ENCODE measurements at regions not wholly inside any gene's neighbourhood (a gene's known extent, or its start where the extent isn't known, plus 50 kb on each side); places are given as distances from the start of the nearest gene placed in this dataset.

DNA sequence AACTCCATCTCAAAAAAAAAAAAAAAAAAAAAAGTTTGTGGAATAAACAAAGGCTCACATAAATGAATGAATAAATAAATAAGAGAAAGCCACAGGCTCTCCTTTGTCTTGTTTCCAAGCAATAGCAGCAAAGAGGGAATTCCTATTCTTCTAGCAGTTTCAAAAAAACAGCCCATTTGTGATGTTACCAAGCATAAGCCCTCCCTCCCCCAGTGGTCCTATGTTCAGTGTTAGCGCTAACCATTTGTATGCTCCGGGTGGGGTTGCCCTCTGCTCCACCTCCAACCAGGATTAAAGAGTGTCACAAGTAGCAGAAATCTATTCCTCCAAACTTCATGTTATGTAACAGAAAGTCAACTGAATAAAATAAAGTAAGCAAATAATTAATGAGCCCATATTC, 1215.0 kb upstream of the TENM4 start:
- Histone ChIP-seq H3K36me3 (ENCODE audit: control insufficient read depth in 1 of 2, insufficient read depth in 2 of 2, low read length in 2 of 2) (no peaks in the 10 kb centered on the region), H3K4me1 (ENCODE audit: control insufficient read depth in 1 of 2, insufficient read depth in 2 of 2, low read length in 2 of 2) (no peaks in the 10 kb centered on the region), H3K9me3 (ENCODE audit: control insufficient read depth in 1 of 2, low read length in 2 of 2) (no peaks in the 10 kb centered on the region), H3K4me3 (ENCODE audit: low read depth in 1 of 2, low read length in 2 of 2) (no peak overlapping the region), H3K27me3 (ENCODE audit: low read depth, low read length) (no peaks in the 10 kb centered on the region), H3K27ac (ENCODE audit: low read length) (no peak overlapping the region)

DNA sequence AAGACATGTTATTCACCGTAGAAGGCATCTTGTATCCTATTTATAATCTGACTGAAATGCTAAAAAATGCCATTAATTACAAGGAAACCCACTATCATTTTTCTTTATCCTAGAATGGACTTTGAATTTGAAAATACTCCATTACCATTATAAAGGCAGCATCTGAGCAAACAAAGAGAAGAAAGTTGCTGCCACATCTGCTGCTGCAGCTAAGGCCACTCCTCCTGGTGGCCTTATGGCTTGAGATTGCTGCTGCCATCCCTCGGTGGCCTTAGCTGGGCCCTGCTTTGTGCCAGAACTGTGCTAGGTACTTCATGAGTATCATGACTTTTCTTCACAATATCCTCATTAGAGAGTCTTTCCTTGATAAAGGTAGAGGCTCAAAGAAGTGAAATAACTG, 1210.1 kb upstream of the TENM4 start:
- Histone ChIP-seq H3K27ac (ENCODE audit: low read length) (no peak overlapping the region), H3K36me3 (ENCODE audit: control insufficient read depth in 1 of 2, insufficient read depth in 2 of 2, low read length in 2 of 2) (no peaks in the 10 kb centered on the region), H3K4me3 (ENCODE audit: low read depth in 1 of 2, low read length in 2 of 2) (no peak overlapping the region), H3K9me3 (ENCODE audit: control insufficient read depth in 1 of 2, low read length in 2 of 2) (no peaks in the 10 kb centered on the region), H3K27me3 (ENCODE audit: low read depth, low read length) (no peaks in the 10 kb centered on the region), H3K4me1 (ENCODE audit: control insufficient read depth in 1 of 2, insufficient read depth in 2 of 2, low read length in 2 of 2) (no peaks in the 10 kb centered on the region)

DNA sequence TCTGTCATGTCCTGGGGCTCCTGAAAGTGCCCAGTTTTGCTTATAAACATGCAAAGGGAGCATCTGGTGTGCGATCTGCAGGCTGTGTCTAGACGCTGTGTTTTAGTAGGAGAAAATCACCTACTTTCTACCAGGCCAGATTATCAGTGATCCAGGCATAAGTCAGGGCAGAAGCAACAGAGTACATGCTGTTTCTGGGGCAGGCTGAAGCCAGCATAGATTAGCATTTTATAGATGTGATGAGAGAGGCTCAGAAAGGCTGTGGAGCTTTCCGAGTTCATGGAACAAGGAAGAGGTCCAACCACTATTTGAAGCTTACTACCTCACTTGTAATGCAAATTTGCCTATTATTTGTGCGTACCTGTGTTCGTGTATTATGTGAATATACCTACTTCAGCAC, 1208.4 kb upstream of the TENM4 start:
- Histone ChIP-seq H3K36me3 (ENCODE audit: control insufficient read depth in 1 of 2, insufficient read depth in 2 of 2, low read length in 2 of 2) (no peaks in the 10 kb centered on the region), H3K27ac (ENCODE audit: low read length) (no peak overlapping the region), H3K27me3 (ENCODE audit: low read depth, low read length) (no peaks in the 10 kb centered on the region), H3K9me3 (ENCODE audit: control insufficient read depth in 1 of 2, low read length in 2 of 2) (no peaks in the 10 kb centered on the region), H3K4me3 (ENCODE audit: low read depth in 1 of 2, low read length in 2 of 2) (no peak overlapping the region), H3K4me1 (ENCODE audit: control insufficient read depth in 1 of 2, insufficient read depth in 2 of 2, low read length in 2 of 2) (no peaks in the 10 kb centered on the region)

DNA sequence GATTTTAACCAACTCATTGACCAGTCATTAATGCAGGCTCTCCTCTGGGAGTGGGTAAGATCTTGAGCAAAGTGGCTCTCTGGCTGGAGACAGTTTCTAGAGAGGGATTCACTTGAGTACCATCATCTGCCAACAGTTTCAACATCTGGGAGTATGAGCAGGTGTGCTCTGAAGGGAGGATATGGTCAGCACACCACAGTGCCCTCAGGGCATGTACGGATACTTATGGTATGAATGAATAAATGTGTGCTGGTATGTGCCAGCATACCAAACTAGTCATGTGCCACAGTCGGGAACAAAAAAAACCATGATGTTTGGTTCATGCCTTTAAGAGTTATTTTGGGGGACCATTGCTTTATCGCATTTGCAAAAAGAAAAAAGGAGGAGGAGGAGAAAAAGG, 1197.5 kb upstream of the TENM4 start:
- Histone ChIP-seq H3K36me3 (ENCODE audit: control insufficient read depth in 1 of 2, insufficient read depth in 2 of 2, low read length in 2 of 2) (no peaks in the 10 kb centered on the region), H3K27ac (ENCODE audit: low read length) (no peak overlapping the region), H3K27me3 (ENCODE audit: low read depth, low read length) (no peaks in the 10 kb centered on the region), H3K4me3 (ENCODE audit: low read depth in 1 of 2, low read length in 2 of 2) (no peak overlapping the region), H3K9me3 (ENCODE audit: control insufficient read depth in 1 of 2, low read length in 2 of 2) (no peaks in the 10 kb centered on the region), H3K4me1 (ENCODE audit: control insufficient read depth in 1 of 2, insufficient read depth in 2 of 2, low read length in 2 of 2) (no peaks in the 10 kb centered on the region)

DNA sequence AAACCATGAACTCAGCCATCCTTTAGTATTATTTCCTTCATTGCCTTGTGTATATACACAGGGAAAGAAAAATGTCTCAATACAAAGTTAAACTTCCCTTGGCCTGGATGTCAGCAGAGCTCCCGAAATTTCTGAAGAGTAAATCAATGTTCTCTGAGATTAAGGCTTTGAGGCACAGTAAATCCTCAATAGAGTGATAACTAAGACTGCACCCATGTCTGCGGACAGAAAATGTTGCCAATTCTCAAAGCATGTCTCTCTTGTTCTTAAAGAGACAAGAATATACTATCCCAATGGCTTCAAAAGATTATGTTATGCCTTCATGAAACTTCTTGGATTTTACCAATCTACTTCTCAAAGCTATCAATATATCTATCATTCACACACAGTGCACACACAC, 1196.7 kb upstream of the TENM4 start:
- no peaks in the 10 kb centered on the region for H3K9me3 ChIP-seq (ENCODE audit: control insufficient read depth in 1 of 2, low read length in 2 of 2)

DNA sequence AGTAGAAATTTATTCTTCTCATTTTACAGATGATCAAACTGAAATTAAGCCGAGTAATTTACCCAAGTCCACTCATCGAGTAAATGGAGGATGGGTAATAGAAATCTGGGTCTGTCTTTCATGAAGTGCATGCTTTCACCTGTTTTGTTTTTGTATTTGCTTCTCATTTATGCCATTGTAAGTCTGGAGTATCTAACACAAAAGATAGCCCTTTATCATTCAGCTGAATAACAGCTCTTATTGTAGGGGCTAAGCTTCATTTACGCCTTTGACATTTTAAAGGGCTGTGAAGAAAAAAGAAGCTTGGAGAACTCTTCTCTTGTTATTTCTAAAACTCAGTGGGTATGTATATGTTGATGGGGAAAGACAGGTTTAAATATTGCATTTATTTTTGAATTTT, 1196.2 kb upstream of the TENM4 start:
- Histone ChIP-seq H3K4me3 (ENCODE audit: low read depth in 1 of 2, low read length in 2 of 2) (no peak overlapping the region), H3K9me3 (ENCODE audit: control insufficient read depth in 1 of 2, low read length in 2 of 2) (no peaks in the 10 kb centered on the region), H3K4me1 (ENCODE audit: control insufficient read depth in 1 of 2, insufficient read depth in 2 of 2, low read length in 2 of 2) (no peaks in the 10 kb centered on the region), H3K27ac (ENCODE audit: low read length) (no peak overlapping the region), H3K27me3 (ENCODE audit: low read depth, low read length) (no peaks in the 10 kb centered on the region), H3K36me3 (ENCODE audit: control insufficient read depth in 1 of 2, insufficient read depth in 2 of 2, low read length in 2 of 2) (no peaks in the 10 kb centered on the region)

More for the DNA sequence above, 1196.7 kb upstream of the TENM4 start:
- Histone ChIP-seq H3K27me3 (ENCODE audit: low read depth, low read length) (no peaks in the 10 kb centered on the region), H3K36me3 (ENCODE audit: control insufficient read depth in 1 of 2, insufficient read depth in 2 of 2, low read length in 2 of 2) (no peaks in the 10 kb centered on the region), H3K4me1 (ENCODE audit: control insufficient read depth in 1 of 2, insufficient read depth in 2 of 2, low read length in 2 of 2) (no peaks in the 10 kb centered on the region), H3K4me3 (ENCODE audit: low read depth in 1 of 2, low read length in 2 of 2) (no peak overlapping the region), H3K27ac (ENCODE audit: low read length) (no peak overlapping the region)

DNA sequence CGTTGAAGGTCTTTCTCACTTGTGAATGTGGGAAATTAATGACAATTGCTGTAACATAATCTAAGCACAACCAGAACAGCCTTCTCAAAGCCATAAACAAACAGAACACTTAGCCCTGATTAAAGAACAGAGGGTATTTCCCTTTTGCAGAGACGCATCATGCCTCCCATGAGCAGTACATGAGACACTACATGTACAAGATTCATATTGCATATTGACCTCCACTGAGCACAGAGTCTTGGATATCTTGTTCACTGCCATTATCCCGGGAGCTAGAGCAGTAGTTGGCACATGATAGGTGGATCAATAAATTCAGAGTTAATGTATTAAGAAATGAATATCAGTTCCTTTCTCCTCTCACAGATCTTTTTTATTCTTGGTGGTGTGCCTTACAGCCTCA, 1194.3 kb upstream of the TENM4 start:
- Histone ChIP-seq H3K27ac (ENCODE audit: low read length) (no peak overlapping the region), H3K9me3 (ENCODE audit: control insufficient read depth in 1 of 2, low read length in 2 of 2) (no peaks in the 10 kb centered on the region), H3K4me1 (ENCODE audit: control insufficient read depth in 1 of 2, insufficient read depth in 2 of 2, low read length in 2 of 2) (no peaks in the 10 kb centered on the region), H3K4me3 (ENCODE audit: low read depth in 1 of 2, low read length in 2 of 2) (no peak overlapping the region), H3K27me3 (ENCODE audit: low read depth, low read length) (no peaks in the 10 kb centered on the region), H3K36me3 (ENCODE audit: control insufficient read depth in 1 of 2, insufficient read depth in 2 of 2, low read length in 2 of 2) (no peaks in the 10 kb centered on the region)

DNA sequence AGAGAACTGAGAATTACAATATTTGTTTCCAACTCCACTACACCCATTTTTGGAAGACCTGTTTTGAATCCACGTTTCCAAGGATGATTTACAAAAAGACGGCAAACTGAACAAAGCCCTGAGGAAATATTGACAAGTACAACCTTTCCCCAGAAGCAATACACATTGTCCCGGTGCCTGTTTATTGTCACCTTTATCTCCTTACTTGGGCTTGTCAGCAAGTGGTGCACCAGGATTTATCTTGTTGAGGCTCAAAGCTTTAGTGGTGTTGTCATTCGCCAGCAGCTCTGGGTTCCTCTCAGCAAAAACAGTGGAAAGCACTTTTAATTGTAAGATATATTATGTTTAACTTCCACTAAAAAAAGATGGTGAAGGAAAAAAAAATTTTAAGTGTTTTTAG, 1191.9 kb upstream of the TENM4 start:
- no peaks in the 10 kb centered on the region for H3K4me1 ChIP-seq (ENCODE audit: control insufficient read depth in 1 of 2, insufficient read depth in 2 of 2, low read length in 2 of 2)
- no peak overlapping the region for H3K4me3 ChIP-seq (ENCODE audit: low read depth in 1 of 2, low read length in 2 of 2)
- H3K27me3 ChIP-seq (ENCODE audit: low read depth, low read length): no peaks in the 10 kb centered on the region
- no peak overlapping the region for H3K27ac ChIP-seq (ENCODE audit: low read length)
- no peaks in the 10 kb centered on the region for H3K36me3 ChIP-seq (ENCODE audit: control insufficient read depth in 1 of 2, insufficient read depth in 2 of 2, low read length in 2 of 2)
- H3K9me3 ChIP-seq (ENCODE audit: control insufficient read depth in 1 of 2, low read length in 2 of 2): no peaks in the 10 kb centered on the region

DNA sequence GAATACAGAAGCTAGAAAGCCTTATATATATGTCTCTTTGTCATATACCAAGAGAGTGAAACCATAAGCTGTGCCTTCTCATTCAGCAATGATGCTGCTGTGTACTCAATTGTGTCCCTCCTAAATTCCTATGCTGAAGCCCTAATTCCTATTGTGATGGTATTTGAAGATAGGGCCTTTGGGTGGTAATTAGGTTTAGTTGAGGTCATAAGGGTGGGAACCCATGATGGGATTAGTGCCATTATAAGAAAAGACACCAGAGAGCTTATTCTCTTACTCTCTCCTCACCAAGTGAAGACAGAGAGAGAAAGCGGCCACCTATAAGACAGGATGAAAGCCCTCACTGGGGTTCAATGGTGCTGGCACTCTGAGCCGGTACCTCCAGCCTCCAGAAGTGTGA, 1191.3 kb upstream of the TENM4 start:
- Histone ChIP-seq H3K9me3 (ENCODE audit: control insufficient read depth in 1 of 2, low read length in 2 of 2) (no peaks in the 10 kb centered on the region), H3K4me3 (ENCODE audit: low read depth in 1 of 2, low read length in 2 of 2) (no peak overlapping the region), H3K27me3 (ENCODE audit: low read depth, low read length) (no peaks in the 10 kb centered on the region), H3K36me3 (ENCODE audit: control insufficient read depth in 1 of 2, insufficient read depth in 2 of 2, low read length in 2 of 2) (no peaks in the 10 kb centered on the region), H3K27ac (ENCODE audit: low read length) (no peak overlapping the region), H3K4me1 (ENCODE audit: control insufficient read depth in 1 of 2, insufficient read depth in 2 of 2, low read length in 2 of 2) (no peaks in the 10 kb centered on the region)

DNA sequence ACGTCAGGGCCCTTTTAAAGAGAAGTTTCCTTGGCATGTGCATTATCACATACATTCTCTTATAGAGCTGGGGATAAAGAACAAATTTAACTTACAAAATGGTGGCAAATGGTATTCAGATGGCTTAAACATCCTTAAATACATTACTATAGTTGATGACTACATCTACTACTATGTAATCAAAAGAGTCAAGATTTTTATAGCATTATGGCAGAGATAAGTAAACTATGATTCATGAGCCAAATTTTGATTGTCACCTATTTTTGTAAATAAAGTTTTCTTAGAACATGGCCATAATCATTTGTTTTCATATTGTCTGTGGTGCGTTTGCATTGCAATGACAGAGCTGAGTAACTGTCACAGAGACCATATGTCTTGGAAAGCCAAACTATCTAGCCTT, 1188.6 kb upstream of the TENM4 start:
- Histone ChIP-seq H3K4me1 (ENCODE audit: control insufficient read depth in 1 of 2, insufficient read depth in 2 of 2, low read length in 2 of 2) (no peaks in the 10 kb centered on the region), H3K9me3 (ENCODE audit: control insufficient read depth in 1 of 2, low read length in 2 of 2) (no peaks in the 10 kb centered on the region), H3K4me3 (ENCODE audit: low read depth in 1 of 2, low read length in 2 of 2) (no peak overlapping the region), H3K27me3 (ENCODE audit: low read depth, low read length) (no peaks in the 10 kb centered on the region), H3K27ac (ENCODE audit: low read length) (no peak overlapping the region), H3K36me3 (ENCODE audit: control insufficient read depth in 1 of 2, insufficient read depth in 2 of 2, low read length in 2 of 2) (no peaks in the 10 kb centered on the region)

DNA sequence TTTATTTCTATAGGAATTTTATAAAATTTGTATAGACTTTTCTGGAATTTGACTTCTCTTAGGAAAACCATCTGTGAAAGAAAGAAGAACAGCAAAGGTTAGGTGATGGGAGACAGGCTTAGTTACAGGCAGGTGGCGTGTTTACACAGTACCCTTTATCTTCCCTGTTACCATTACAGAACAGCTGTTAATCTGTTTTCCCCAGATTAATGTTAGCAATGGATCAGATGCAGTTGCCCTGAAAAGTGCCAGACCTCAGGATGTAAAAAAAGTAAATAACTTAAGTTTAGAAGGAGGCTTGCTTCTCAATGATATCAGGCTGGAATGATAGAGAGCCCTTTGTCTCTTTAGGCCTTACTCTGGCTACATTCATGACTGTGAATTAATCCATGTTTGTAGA, 1186.5 kb upstream of the TENM4 start:
- H3K27ac ChIP-seq (ENCODE audit: low read length): no peak overlapping the region
- H3K4me1 ChIP-seq (ENCODE audit: control insufficient read depth in 1 of 2, insufficient read depth in 2 of 2, low read length in 2 of 2): no peaks in the 10 kb centered on the region
- H3K36me3 ChIP-seq (ENCODE audit: control insufficient read depth in 1 of 2, insufficient read depth in 2 of 2, low read length in 2 of 2): no peaks in the 10 kb centered on the region
- H3K9me3 ChIP-seq (ENCODE audit: control insufficient read depth in 1 of 2, low read length in 2 of 2): no peaks in the 10 kb centered on the region
- no peaks in the 10 kb centered on the region for H3K27me3 ChIP-seq (ENCODE audit: low read depth, low read length)
- H3K4me3 ChIP-seq (ENCODE audit: low read depth in 1 of 2, low read length in 2 of 2): no peak overlapping the region

DNA sequence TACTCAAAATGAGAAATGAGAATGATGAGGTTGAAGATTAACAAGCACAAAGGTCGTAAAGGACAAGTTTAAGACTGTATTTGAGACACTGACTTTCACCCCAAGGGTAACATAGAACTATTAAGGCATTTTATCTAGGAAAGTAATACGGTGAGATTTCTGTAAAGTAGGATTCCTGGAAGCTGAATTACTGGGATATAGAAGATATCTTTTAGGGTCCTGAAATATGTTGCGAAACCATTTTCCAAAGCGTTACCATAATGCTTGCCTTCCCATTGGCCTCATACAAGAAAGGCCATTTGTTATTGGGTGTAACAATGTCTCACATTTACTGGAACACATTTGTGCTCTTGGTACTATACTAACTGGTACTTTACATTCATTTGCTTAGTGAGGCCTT, 1185.9 kb upstream of the TENM4 start:
- Histone ChIP-seq H3K4me3 (ENCODE audit: low read depth in 1 of 2, low read length in 2 of 2) (no peak overlapping the region), H3K27me3 (ENCODE audit: low read depth, low read length) (no peaks in the 10 kb centered on the region), H3K36me3 (ENCODE audit: control insufficient read depth in 1 of 2, insufficient read depth in 2 of 2, low read length in 2 of 2) (no peaks in the 10 kb centered on the region), H3K4me1 (ENCODE audit: control insufficient read depth in 1 of 2, insufficient read depth in 2 of 2, low read length in 2 of 2) (no peaks in the 10 kb centered on the region), H3K9me3 (ENCODE audit: control insufficient read depth in 1 of 2, low read length in 2 of 2) (no peaks in the 10 kb centered on the region), H3K27ac (ENCODE audit: low read length) (no peak overlapping the region)

Data from muscle layer of duodenum (tissue), 2 donors.